Smooth muscle cell (in vitro differentiated cells): ENCODE measurements at regions not wholly inside any gene's neighbourhood (a gene's known extent, or its start where the extent isn't known, plus 50 kb on each side); places are given as distances from the start of the nearest gene placed in this dataset.

Source experiments
- DNase-seq: peaks from one replicate; lab custom pipeline; 2025; ENCODE audit not compliant: unreplicated experiment; lab: John Stamatoyannopoulos, UW
- H2AFZ ChIP-seq: fragments of 200-600 bp; sonication (generic); 2 replicates; pipeline ENCODE4 v1.6.0; 2016; ENCODE audit warnings: antibody characterized with exemption, low read depth, mild to moderate bottlenecking
- H3F3A ChIP-seq: fragments of 200-600 bp; sonication (generic); 2 replicates; pipeline ENCODE4 v1.6.0; 2017; ENCODE audit warnings: antibody characterized with exemption, low read depth
- H3K27ac ChIP-seq: fragments of 200-600 bp; sonication (generic); 2 replicates; pipeline ENCODE4 v1.5.1; 2016; ENCODE audit warnings: low read depth, mild to moderate bottlenecking
- H3K27me3 ChIP-seq: fragments of 200-600 bp; sonication (generic); 2 replicates; pipeline ENCODE4 v1.6.1; 2016; ENCODE audit warnings: low read depth, mild to moderate bottlenecking
- H3K36me3 ChIP-seq: fragments of 200-600 bp; sonication (generic); 2 replicates; pipeline ENCODE4 v1.5.1; 2016; ENCODE audit warnings: low read depth
- H3K4me1 ChIP-seq: fragments of 200-600 bp; sonication (generic); 2 replicates; pipeline ENCODE4 v1.5.1; 2016; ENCODE audit warnings: low read depth
- H3K4me2 ChIP-seq: fragments of 200-600 bp; sonication (generic); 2 replicates; pipeline ENCODE4 v1.6.0; 2016; ENCODE audit warnings: mild to moderate bottlenecking
- H3K4me3 ChIP-seq: fragments of 200-600 bp; sonication (generic); 2 replicates; pipeline ENCODE4 v1.5.1; 2016; ENCODE audit warnings: mild to moderate bottlenecking
- H3K79me2 ChIP-seq: fragments of 200-600 bp; sonication (generic); 2 replicates; pipeline ENCODE4 v1.6.0; 2016; ENCODE audit warnings: low read depth, mild to moderate bottlenecking
- H3K9ac ChIP-seq: fragments of 200-600 bp; sonication (generic); 2 replicates; pipeline ENCODE4 v1.6.0; 2016; ENCODE audit warnings: low read depth
- H3K9me3 ChIP-seq: fragments of 200-600 bp; sonication (generic); replicated peaks from 2 replicates; pipeline ENCODE4 v1.5.1; 2016; ENCODE audit warnings: low read depth
- H4K20me1 ChIP-seq: fragments of 200-600 bp; sonication (generic); 2 replicates; pipeline ENCODE4 v1.6.0; 2016; ENCODE audit warnings: low read depth
- WGBS: methylation state at CpG from one replicate; pipeline ENCODE4 v1.1.7; 2016; ENCODE audit warnings: low lambda C conversion rate; 5-methylcytosine and 5-hydroxymethylcytosine counted together
- TF ChIP-seq, protein P1 (sequence below): fragments of 200-600 bp; sonication (generic); IDR thresholded peaks from 2 replicates; pipeline ENCODE4 v1.5.1; 2017; ENCODE audit warnings: borderline replicate concordance, mild to moderate bottlenecking, antibody characterized with exemption; ENCODE audit not compliant: insufficient read depth, poor library complexity, severe bottlenecking

DNA sequence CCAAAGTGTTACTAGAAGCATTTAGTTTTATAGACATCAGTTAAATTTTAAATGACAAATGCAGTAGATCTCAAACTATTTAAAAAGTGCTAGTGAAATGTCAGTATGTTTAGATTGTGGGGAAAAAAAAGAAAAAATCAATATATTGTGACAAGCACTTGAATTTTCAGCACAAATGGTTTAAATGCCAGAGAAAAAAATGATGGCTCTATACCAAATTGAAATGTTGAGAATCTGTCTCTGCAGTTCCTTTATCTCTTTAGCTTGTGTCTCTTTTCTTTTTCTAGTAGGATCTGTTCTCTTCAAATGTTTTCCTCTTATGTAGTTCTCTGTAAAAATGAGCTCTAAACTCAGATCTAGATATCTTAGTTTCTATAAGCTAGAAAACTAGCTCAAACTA, 682.6 kb upstream of the GCFC2 start:
- Histone ChIP-seq H3K27me3 (no peaks in the 10 kb centered on the region), H2AFZ (no peak overlapping the region), H3K4me2 (no peak overlapping the region), H3K27ac (no peak overlapping the region), H3K9ac (no peak overlapping the region), H3K9me3 (no peaks in the 10 kb centered on the region), H3F3A (no peaks in the 10 kb centered on the region), H3K4me1 (no peaks in the 10 kb centered on the region), H3K36me3 (no peaks in the 10 kb centered on the region), H4K20me1 (no peaks in the 10 kb centered on the region), H3K79me2 (no peaks in the 10 kb centered on the region), H3K4me3 (no peak overlapping the region)
- DNase-seq, result no peak
- TF ChIP-seq, protein P1, sequence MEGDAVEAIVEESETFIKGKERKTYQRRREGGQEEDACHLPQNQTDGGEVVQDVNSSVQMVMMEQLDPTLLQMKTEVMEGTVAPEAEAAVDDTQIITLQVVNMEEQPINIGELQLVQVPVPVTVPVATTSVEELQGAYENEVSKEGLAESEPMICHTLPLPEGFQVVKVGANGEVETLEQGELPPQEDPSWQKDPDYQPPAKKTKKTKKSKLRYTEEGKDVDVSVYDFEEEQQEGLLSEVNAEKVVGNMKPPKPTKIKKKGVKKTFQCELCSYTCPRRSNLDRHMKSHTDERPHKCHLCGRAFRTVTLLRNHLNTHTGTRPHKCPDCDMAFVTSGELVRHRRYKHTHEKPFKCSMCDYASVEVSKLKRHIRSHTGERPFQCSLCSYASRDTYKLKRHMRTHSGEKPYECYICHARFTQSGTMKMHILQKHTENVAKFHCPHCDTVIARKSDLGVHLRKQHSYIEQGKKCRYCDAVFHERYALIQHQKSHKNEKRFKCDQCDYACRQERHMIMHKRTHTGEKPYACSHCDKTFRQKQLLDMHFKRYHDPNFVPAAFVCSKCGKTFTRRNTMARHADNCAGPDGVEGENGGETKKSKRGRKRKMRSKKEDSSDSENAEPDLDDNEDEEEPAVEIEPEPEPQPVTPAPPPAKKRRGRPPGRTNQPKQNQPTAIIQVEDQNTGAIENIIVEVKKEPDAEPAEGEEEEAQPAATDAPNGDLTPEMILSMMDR, result no peak

DNA sequence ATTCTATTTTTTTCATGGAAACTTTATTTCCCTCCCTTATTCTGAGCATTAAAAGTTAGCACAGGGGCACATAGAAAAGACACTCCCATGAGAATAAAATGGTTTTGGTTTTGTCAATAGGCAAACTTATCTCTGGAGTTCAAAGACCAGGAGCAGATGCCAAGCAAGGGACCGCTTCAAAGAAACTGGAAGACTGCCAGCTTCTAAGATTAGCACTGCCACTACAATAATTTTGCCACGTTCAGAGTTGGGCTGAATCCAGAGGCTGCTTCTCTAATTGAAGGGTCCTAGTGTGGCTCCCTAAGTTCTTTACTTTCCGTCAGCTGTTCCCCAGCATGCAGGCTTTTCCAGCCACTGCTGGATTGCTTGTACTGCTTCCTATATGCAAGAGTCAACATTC, 681.0 kb upstream of the GCFC2 start:
- no peak for DNase-seq
- no peak overlapping the region for H3K4me3 ChIP-seq
- no peaks in the 10 kb centered on the region for H3K9me3 ChIP-seq
- H3K36me3 ChIP-seq, result no peaks in the 10 kb centered on the region
- WGBS, result 67% methylated on average over 3 of the region's 3 CpGs
- H3K4me1 ChIP-seq, result no peaks in the 10 kb centered on the region
- no peak overlapping the region for H2AFZ ChIP-seq
- H3K9ac ChIP-seq, result no peak overlapping the region
- H3K79me2 ChIP-seq, result no peaks in the 10 kb centered on the region
- TF ChIP-seq, protein P1, result no peak
- H4K20me1 ChIP-seq, result no peaks in the 10 kb centered on the region
- H3F3A ChIP-seq, result no peaks in the 10 kb centered on the region
- H3K27me3 ChIP-seq, result no peaks in the 10 kb centered on the region
- H3K27ac ChIP-seq, result no peak overlapping the region
- no peak overlapping the region for H3K4me2 ChIP-seq

DNA sequence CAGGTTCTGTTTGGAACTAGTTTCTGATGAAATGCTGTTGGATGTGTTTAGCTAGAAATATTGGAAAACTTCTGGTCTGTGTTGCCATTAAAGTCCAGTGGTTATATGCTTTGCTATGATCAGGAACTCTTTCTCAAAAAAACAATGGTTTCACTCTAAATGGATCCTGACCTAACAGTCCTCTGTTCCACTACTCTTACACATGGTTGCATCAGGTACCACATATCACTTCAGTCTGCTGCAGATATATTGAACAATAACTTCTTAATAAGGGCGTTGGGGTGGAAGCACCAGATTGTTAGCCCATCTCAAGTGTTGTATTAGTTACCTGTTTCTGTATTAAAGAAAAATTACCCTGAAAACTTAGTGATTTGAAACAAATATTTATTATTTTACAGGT, 676.6 kb upstream of the GCFC2 start:
- no peak overlapping the region for H2AFZ ChIP-seq
- no peak overlapping the region for H3K9ac ChIP-seq
- DNase-seq, result no peak
- H3K4me2 ChIP-seq, result no peak overlapping the region
- no peaks in the 10 kb centered on the region for H3K27me3 ChIP-seq
- H3K4me1 ChIP-seq, result peaks cover 4% of the 10 kb centered on the region
- 86% methylated on average over 1 of the region's 1 CpG for WGBS
- H3K4me3 ChIP-seq, result no peak overlapping the region
- H3F3A ChIP-seq, result no peaks in the 10 kb centered on the region
- TF ChIP-seq, protein P1, result no peak
- no peak overlapping the region for H3K27ac ChIP-seq
- no peaks in the 10 kb centered on the region for H3K9me3 ChIP-seq
- no peaks in the 10 kb centered on the region for H3K36me3 ChIP-seq
- H3K79me2 ChIP-seq, result no peaks in the 10 kb centered on the region
- no peaks in the 10 kb centered on the region for H4K20me1 ChIP-seq

DNA sequence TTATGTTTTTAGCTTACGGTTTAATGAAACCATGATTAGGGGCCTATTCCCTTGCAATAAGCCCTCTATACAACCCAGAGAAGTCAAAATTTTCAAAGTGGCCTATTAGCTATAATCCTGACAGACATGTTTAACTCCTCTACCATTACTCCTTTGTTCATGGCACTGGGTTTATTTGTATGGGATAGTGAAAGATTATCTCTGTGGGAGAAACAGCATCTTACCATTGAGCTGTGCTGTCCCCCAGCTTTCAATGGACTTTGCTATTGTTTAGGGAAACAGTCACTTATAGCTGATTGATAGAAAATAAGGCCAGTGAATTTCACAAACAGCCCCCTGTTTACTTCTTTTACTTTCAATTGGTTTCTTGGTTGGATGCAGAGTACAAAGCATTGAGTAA, 675.2 kb upstream of the GCFC2 start:
- Histone ChIP-seq H2AFZ (no peak overlapping the region), H3K79me2 (no peaks in the 10 kb centered on the region), H3K27me3 (no peaks in the 10 kb centered on the region), H4K20me1 (no peaks in the 10 kb centered on the region), H3K36me3 (no peaks in the 10 kb centered on the region), H3K9ac (no peak overlapping the region), H3K27ac (no peak overlapping the region), H3K9me3 (no peaks in the 10 kb centered on the region), H3K4me2 (no peak overlapping the region), H3K4me3 (no peak overlapping the region), H3K4me1 (peaks cover 4% of the 10 kb centered on the region), H3F3A (no peaks in the 10 kb centered on the region)
- DNase-seq, result no peak
- 97% methylated on average over 1 of the region's 1 CpG for WGBS
- TF ChIP-seq, protein P1, result no peak
